Fibroblast of lung (primary cell): ENCODE measurements at regions not wholly inside any gene's neighbourhood (a gene's known extent, or its start where the extent isn't known, plus 50 kb on each side); places are given as distances from the start of the nearest gene placed in this dataset.

Experiments
- EZH2 ChIP-seq: IDR thresholded peaks from 2 replicates; pipeline ENCODE4 v1.5.1; 2012; ENCODE audit warnings: low read length, control low read depth, mild to moderate bottlenecking; ENCODE audit errors: missing control alignments
- TF ChIP-seq, protein P1 (sequence below), 2 donors: IDR thresholded peaks in 1 of 2; conservative IDR thresholded peaks in 1 of 2; 1 replicate in 1 of 2; 2 replicates in 1 of 2; pipeline ENCODE4 v1.5.1; 2011 to 2012; ENCODE audit warnings: low read length in 2 of 2, control low read depth in 1 of 2, inconsistent platforms in 1 of 2, low read depth in 1 of 2, mild to moderate bottlenecking in 1 of 2

- TF ChIP-seq, protein P1, sequence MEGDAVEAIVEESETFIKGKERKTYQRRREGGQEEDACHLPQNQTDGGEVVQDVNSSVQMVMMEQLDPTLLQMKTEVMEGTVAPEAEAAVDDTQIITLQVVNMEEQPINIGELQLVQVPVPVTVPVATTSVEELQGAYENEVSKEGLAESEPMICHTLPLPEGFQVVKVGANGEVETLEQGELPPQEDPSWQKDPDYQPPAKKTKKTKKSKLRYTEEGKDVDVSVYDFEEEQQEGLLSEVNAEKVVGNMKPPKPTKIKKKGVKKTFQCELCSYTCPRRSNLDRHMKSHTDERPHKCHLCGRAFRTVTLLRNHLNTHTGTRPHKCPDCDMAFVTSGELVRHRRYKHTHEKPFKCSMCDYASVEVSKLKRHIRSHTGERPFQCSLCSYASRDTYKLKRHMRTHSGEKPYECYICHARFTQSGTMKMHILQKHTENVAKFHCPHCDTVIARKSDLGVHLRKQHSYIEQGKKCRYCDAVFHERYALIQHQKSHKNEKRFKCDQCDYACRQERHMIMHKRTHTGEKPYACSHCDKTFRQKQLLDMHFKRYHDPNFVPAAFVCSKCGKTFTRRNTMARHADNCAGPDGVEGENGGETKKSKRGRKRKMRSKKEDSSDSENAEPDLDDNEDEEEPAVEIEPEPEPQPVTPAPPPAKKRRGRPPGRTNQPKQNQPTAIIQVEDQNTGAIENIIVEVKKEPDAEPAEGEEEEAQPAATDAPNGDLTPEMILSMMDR (conservative IDR thresholded peaks at IDR 0.05 in 1 of 2, IDR thresholded peaks at IDR 0.05 in 1 of 2; ENCODE audit: low read depth in 1 of 2, low read length in 2 of 2): no peak
- no peak for TF ChIP-seq EZH2
These were observed 71.6 kb upstream of the RNU6ATAC start for GRCh38 chr9:134236001-134236421.
